ENCODE measurements at regions not wholly inside any gene's neighbourhood (a gene's known extent, or its start where the extent isn't known, plus 50 kb on each side); places are given as distances from the start of the nearest gene placed in this dataset.
"Not testable (repeated sequence)": the region's sequence is repeated elsewhere in the genome, so short reads cannot be mapped to it uniquely, and the experiment has no call there.

GRCh38 chr5:110268985-110269384 lies 457.5 kb downstream of the TMEM232 start:
- H3K36me3 ChIP-seq (ENCODE audit: low read depth, missing control alignments), result no peaks in the 10 kb centered on the region
- no peak overlapping the region for H3K4me3 ChIP-seq
- no peak for DNase-seq
- no peak overlapping the region for H3K27ac ChIP-seq
- H3K4me1 ChIP-seq, result no peaks in the 10 kb centered on the region
- intact Hi-C loops (cut with DNase I; ENCODE audit: low total_unique reads), result no loop called here
- H3K9me3 ChIP-seq, result no peaks in the 10 kb centered on the region
- H3K27me3 ChIP-seq, result no peaks in the 10 kb centered on the region
- no peak for TF ChIP-seq POLR2A (IDR thresholded peaks at IDR 0.05)
- TF ChIP-seq, protein P1, sequence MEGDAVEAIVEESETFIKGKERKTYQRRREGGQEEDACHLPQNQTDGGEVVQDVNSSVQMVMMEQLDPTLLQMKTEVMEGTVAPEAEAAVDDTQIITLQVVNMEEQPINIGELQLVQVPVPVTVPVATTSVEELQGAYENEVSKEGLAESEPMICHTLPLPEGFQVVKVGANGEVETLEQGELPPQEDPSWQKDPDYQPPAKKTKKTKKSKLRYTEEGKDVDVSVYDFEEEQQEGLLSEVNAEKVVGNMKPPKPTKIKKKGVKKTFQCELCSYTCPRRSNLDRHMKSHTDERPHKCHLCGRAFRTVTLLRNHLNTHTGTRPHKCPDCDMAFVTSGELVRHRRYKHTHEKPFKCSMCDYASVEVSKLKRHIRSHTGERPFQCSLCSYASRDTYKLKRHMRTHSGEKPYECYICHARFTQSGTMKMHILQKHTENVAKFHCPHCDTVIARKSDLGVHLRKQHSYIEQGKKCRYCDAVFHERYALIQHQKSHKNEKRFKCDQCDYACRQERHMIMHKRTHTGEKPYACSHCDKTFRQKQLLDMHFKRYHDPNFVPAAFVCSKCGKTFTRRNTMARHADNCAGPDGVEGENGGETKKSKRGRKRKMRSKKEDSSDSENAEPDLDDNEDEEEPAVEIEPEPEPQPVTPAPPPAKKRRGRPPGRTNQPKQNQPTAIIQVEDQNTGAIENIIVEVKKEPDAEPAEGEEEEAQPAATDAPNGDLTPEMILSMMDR (IDR thresholded peaks at IDR 0.05), result no peak
- 86 to 91% methylated on average over 1 of the region's 1 CpG for WGBS, 2 donors

DNA sequence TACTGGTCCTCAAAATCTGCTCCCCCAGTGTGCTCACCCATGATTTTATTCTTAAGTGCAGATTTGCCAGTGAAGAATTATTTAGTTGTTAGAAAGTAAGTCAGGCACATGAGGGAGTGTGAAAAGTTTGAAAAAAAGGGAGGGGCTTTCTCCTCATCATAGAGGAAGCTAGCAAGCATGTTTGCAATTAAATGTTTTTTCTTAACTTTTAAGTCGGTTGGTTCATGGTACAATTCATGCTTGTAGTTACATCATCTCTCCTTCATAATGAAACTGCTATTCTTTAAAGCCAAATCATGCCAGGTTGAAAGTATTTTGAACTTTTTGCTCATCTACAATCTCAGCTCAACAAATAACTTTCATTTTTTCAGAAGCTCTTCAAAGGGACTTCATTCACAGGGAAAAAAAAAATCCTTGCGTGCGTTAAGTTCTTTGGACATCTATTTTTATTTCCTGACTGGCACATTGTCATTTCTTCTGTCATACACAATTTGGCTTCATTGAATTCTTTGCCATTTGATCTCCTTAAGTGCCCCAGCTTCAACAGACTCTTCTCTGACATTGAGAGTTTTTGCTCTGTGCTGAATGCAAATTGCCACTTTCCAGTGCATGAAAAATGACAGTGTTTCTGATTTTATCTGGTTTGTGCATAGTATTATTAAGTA lies 456.9 kb downstream of the TMEM232 start:
- 82 to 85% methylated on average over 3 of the region's 3 CpGs for WGBS, 2 donors
- TF ChIP-seq POLR2A (IDR thresholded peaks at IDR 0.05), result no peak
- TF ChIP-seq, protein P1 (IDR thresholded peaks at IDR 0.05), result no peak
- no peaks in the 10 kb centered on the region for H3K36me3 ChIP-seq (ENCODE audit: low read depth, missing control alignments)
- no peaks in the 10 kb centered on the region for H3K27me3 ChIP-seq
- no peak overlapping the region for H3K27ac ChIP-seq
- no peak overlapping the region for H3K4me3 ChIP-seq
- H3K9me3 ChIP-seq, result no peaks in the 10 kb centered on the region
- intact Hi-C loops (cut with DNase I; ENCODE audit: low total_unique reads), result no loop called here
- no peak for DNase-seq
- H3K4me1 ChIP-seq, result no peaks in the 10 kb centered on the region

DNA sequence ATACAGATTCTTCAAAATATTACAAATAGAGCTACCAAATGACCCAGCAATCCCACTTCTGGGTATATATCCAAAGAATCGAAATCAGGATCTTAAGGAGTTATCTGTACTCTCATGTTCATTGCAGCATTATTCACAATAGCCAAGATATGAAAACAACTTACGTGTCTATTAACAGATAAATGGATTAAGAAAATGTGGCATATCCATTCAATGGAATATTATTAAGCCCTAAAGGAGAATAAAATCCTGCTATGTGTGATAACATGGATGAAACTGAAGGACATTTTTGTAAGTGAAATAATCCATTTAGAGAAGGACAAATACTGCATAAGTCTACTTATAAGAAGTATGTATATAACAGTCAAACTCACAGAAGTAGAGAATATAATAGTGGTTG lies 450.6 kb downstream of the TMEM232 start:
- no peaks in the 10 kb centered on the region for H3K9me3 ChIP-seq
- no peak overlapping the region for H3K27ac ChIP-seq
- intact Hi-C loops (cut with DNase I; ENCODE audit: low total_unique reads), result no loop called here
- no peaks in the 10 kb centered on the region for H3K27me3 ChIP-seq
- no peaks in the 10 kb centered on the region for H3K36me3 ChIP-seq (ENCODE audit: low read depth, missing control alignments)
- no peaks in the 10 kb centered on the region for H3K4me1 ChIP-seq
- TF ChIP-seq POLR2A (IDR thresholded peaks at IDR 0.05), result no peak
- TF ChIP-seq, protein P1 (IDR thresholded peaks at IDR 0.05), result no peak
- 84 to 94% methylated on average over 2 of the region's 2 CpGs for WGBS, 2 donors
- no peak for DNase-seq
- H3K4me3 ChIP-seq, result no peak overlapping the region

DNA sequence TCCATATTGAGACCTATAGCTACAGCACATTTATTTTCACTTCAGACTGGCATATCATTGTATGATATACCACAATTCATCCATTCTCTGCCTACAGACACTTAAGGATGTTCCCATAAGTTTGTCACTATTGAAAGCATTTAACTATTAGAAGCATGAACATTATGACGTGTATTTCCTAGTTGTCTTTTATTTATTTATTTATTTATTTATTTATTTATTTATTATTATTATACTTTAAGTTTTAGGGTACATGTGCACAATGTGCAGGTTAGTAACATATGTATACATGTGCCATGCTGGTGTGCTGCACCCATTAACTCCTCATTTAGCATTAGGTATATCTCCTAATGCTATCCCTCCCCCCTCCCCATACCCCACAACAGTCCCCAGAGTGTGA lies 448.0 kb downstream of the TMEM232 start:
- H3K9me3 ChIP-seq; intact Hi-C loops (cut with DNase I; ENCODE audit: low total_unique reads): not testable (repeated sequence)

DNA sequence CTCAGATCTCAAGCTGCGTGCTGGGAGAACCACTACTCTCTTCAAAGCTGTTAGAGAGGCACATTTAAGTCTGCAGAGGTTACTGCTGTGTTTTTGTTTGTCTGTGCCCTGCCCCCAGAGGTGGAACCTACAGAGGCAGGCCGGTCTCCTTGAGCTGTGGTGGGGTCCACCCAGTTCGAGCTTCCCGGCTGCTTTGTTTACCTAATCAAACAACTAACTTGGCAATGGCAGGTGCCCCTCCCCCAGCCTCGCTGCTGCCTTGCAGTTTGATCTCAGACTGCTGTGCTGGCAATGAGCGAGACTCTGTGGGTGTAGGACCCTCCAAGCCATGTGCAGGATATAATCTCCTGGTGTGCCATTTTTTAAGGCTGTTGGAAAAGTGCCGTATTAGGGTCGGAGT lies 442.4 kb downstream of the TMEM232 start:
- H3K4me1 ChIP-seq; H3K27ac ChIP-seq; H3K4me3 ChIP-seq; H3K36me3 ChIP-seq (ENCODE audit: low read depth, missing control alignments); H3K27me3 ChIP-seq; intact Hi-C loops (cut with DNase I; ENCODE audit: low total_unique reads); H3K9me3 ChIP-seq; DNase-seq: not testable (repeated sequence)
- WGBS, 2 donors, result 91 to 93% methylated on average over 5 to 8 of the region's 8 CpGs

More for the DNA sequence above, 448.0 kb downstream of the TMEM232 start:
- 76 to 95% methylated on average over 1 of the region's 1 CpG for WGBS, 2 donors
- not testable (repeated sequence) for H3K27ac ChIP-seq; H3K4me1 ChIP-seq; H3K36me3 ChIP-seq (ENCODE audit: low read depth, missing control alignments); H3K4me3 ChIP-seq; H3K27me3 ChIP-seq; DNase-seq

Data from testis (tissue), 2 donors.